Chondrocyte (in vitro differentiated cells): ENCODE measurements at regions not wholly inside any gene's neighbourhood (a gene's known extent, or its start where the extent isn't known, plus 50 kb on each side); places are given as distances from the start of the nearest gene placed in this dataset.

Experiments
- DNase-seq: peaks from one replicate; pipeline ENCODE4 v3.0.0; 2021; ENCODE audit warnings: mixed read lengths, low spot score
- H3K27ac Mint-ChIP-seq: one replicate; pipeline ENCODE4 v1.8.0; 2021; ENCODE audit warnings: mild to moderate bottlenecking, moderate library complexity, mixed read lengths; ENCODE audit not compliant: unreplicated experiment
- H3K27me3 Mint-ChIP-seq: 2 replicates; pipeline ENCODE4 v1.8.0; 2021; ENCODE audit warnings: low read depth, mixed read lengths
- H3K36me3 Mint-ChIP-seq: 2 replicates; pipeline ENCODE4 v1.8.0; 2021; ENCODE audit warnings: low read depth, mixed read lengths
- H3K4me1 Mint-ChIP-seq: 2 replicates; pipeline ENCODE4 v1.8.0; 2021; ENCODE audit warnings: low read depth, mild to moderate bottlenecking, mixed read lengths
- H3K4me3 Mint-ChIP-seq: one replicate; pipeline ENCODE4 v1.8.0; 2021; ENCODE audit warnings: mild to moderate bottlenecking, moderate library complexity, mixed read lengths; ENCODE audit not compliant: unreplicated experiment
- H3K9me3 Mint-ChIP-seq: 2 replicates; pipeline ENCODE4 v1.8.0; 2021; ENCODE audit warnings: low read depth, mixed read lengths
- TF ChIP-seq, protein P1 (sequence below): fragments of 200-600 bp; sonication (generic); IDR thresholded peaks from 2 replicates; pipeline ENCODE4 v1.5.0; 2021; ENCODE audit warnings: antibody characterized with exemption, mild to moderate bottlenecking, moderate library complexity

DNA sequence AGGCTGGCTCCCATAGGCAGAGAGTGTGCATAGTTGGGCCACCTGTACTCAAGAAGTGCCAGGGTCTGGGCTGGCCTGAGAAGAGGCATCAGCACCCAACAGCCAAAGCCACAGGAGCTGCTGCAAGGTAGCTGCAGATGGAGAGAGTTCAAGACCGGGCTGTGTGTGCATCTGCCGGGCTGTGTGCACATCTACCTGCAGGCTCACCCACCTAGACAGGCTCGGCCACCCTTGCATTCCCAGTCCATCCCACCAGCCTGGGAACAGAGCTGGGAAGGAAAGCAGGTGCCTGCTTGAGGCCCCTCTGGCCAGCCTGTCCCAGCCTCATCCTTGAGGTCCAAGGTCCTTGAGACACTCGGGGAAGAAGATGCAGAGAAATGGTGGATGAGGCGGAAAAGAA, 194.4 kb upstream of the AJAP1 start:
- Mint-ChIP-seq H3K4me3 (no peak overlapping the region), H3K27me3 (no peaks in the 10 kb centered on the region), H3K4me1 (no peaks in the 10 kb centered on the region), H3K9me3 (peaks cover 48% of the 10 kb centered on the region), H3K27ac (no peak overlapping the region), H3K36me3 (peaks cover 4% of the 10 kb centered on the region)
- TF ChIP-seq, protein P1, sequence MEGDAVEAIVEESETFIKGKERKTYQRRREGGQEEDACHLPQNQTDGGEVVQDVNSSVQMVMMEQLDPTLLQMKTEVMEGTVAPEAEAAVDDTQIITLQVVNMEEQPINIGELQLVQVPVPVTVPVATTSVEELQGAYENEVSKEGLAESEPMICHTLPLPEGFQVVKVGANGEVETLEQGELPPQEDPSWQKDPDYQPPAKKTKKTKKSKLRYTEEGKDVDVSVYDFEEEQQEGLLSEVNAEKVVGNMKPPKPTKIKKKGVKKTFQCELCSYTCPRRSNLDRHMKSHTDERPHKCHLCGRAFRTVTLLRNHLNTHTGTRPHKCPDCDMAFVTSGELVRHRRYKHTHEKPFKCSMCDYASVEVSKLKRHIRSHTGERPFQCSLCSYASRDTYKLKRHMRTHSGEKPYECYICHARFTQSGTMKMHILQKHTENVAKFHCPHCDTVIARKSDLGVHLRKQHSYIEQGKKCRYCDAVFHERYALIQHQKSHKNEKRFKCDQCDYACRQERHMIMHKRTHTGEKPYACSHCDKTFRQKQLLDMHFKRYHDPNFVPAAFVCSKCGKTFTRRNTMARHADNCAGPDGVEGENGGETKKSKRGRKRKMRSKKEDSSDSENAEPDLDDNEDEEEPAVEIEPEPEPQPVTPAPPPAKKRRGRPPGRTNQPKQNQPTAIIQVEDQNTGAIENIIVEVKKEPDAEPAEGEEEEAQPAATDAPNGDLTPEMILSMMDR: no peak
- no peak for DNase-seq

DNA sequence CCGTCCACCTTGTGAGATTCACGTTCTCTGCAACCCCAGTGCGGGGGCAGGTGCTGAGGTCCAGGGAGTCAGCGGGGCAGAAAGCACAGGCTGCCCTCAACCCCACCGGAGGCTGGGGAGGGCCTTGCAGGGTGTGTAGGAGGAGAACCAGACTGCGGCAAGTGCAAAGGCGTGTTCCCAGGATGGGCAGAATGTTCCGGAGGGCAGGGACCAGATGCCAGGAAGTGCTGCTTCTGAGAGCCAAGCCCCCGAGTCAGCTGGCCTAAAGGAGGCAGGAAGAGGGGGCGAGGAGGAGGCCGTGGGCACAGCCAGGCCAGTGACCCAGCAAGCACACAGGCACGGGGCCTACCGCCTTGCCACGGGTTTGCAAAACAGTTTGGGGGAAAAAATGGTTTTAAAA, 193.8 kb upstream of the AJAP1 start:
- no peaks in the 10 kb centered on the region for H3K4me1 Mint-ChIP-seq
- TF ChIP-seq, protein P1: no peak
- H3K27me3 Mint-ChIP-seq: no peaks in the 10 kb centered on the region
- peaks cover 2% of the 10 kb centered on the region for H3K36me3 Mint-ChIP-seq
- no peak overlapping the region for H3K4me3 Mint-ChIP-seq
- no peak for DNase-seq
- no peak overlapping the region for H3K27ac Mint-ChIP-seq
- peaks cover 46% of the 10 kb centered on the region for H3K9me3 Mint-ChIP-seq

DNA sequence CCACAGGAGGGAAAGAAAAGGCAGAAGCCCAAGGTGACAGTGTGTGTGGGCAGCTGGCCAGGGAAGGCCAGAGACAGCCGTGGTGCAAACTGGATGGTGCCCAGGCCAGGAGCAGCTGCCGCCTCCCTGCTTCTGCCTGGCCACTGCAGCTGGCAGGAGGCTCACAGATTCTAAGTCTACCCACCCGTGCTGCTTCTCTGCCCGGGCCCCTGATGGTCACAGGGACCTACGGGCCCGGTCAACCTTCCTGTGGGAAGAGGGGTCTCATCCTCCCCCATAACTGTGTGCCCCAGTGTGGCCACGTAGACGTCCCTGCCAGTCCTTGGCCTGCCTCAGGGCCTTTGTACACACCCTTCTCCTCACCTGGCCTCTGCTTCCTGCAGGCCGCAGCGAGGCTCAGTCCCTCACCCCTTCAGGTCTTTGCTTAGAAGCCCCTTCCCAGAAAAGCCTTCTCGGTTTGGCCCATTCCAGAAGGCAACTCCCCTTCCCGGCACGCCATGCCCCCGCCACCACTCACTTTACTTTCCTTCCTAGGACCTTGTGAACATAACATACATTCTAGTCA, 192.6 kb upstream of the AJAP1 start:
- Mint-ChIP-seq H3K27ac (no peak overlapping the region), H3K36me3 (peaks cover 2% of the 10 kb centered on the region), H3K4me3 (no peak overlapping the region), H3K9me3 (peaks cover 44% of the 10 kb centered on the region), H3K27me3 (no peaks in the 10 kb centered on the region), H3K4me1 (no peaks in the 10 kb centered on the region)
- TF ChIP-seq, protein P1: no peak
- DNase-seq: no peak

DNA sequence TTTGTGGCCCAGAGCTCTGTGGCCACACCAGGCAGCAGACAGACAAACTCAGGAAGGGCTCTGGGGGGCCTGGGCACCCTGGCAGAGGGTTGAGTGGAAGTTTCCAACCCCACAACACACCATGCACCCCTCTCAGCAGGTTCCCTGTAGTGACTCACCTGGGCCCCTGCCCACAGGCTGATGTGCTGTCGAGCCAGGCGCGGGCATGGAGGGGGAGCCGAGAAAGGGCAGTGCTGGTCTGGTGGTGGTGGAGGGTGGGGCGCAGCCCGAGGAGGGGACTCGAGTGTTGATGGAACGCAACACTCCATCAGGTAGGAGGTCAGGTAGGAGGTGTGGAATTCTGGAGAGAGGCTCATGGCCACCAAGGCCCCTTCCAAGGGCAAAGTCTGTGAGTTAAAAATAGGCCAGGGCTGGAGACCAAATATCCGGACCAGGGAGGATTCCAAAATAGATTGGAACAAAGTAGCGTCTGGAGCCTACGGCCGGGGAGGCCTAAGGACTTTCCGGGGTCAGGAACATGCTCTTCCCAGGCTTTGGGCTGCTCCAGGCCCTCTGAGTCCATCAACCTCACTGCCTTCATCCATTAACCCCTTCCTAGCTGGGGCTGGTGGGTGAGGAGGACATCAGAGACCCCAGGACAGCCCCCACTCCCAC, 191.5 kb upstream of the AJAP1 start:
- H3K4me3 Mint-ChIP-seq: no peak overlapping the region
- H3K9me3 Mint-ChIP-seq: peaks cover 46% of the 10 kb centered on the region

DNA sequence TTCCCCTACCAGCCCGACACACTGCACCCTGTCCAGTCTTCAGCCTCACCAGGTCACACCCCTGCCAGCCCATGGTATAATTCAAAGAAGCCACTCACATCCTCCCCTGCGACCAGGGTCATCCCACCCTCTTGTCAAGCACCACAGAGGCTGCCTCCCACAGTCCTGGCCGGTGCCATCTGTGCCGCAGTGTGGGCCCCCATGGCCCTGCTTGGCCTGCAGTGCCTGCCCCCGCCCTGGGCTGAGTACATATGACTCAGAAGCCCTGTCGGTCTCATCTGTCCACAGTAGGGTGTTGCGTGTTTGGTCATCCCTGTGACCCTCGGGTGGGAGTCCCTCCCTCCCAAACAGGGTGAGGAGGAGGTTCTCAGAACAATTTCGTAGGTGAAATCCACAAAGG, 190.8 kb upstream of the AJAP1 start:
- peaks cover 45% of the 10 kb centered on the region for H3K9me3 Mint-ChIP-seq

More for the DNA sequence above, 191.5 kb upstream of the AJAP1 start:
- no peak for DNase-seq
- no peaks in the 10 kb centered on the region for H3K4me1 Mint-ChIP-seq
- peaks cover 2% of the 10 kb centered on the region for H3K36me3 Mint-ChIP-seq
- no peak overlapping the region for H3K27ac Mint-ChIP-seq
- TF ChIP-seq, protein P1: no peak
- no peaks in the 10 kb centered on the region for H3K27me3 Mint-ChIP-seq

More for the DNA sequence above, 190.8 kb upstream of the AJAP1 start:
- no peaks in the 10 kb centered on the region for H3K4me1 Mint-ChIP-seq
- H3K27me3 Mint-ChIP-seq: no peaks in the 10 kb centered on the region
- H3K4me3 Mint-ChIP-seq: no peak overlapping the region
- TF ChIP-seq, protein P1: no peak
- H3K36me3 Mint-ChIP-seq: peaks cover 2% of the 10 kb centered on the region
- H3K27ac Mint-ChIP-seq: no peak overlapping the region
- DNase-seq: no peak
